Osteocyte (in vitro differentiated cells): ENCODE measurements at regions not wholly inside any gene's neighbourhood (a gene's known extent, or its start where the extent isn't known, plus 50 kb on each side); places are given as distances from the start of the nearest gene placed in this dataset.
"Not testable (repeated sequence)": the region's sequence is repeated elsewhere in the genome, so short reads cannot be mapped to it uniquely, and the experiment has no call there.

Source experiments
- DNase-seq: peaks from one replicate; pipeline ENCODE4 v3.0.0; 2021; ENCODE audit warnings: mixed read lengths; ENCODE audit not compliant: unreplicated experiment; ENCODE audit errors: extremely low spot score
- H3K27ac Mint-ChIP-seq: one replicate; pipeline ENCODE4 v1.8.0; 2021; ENCODE audit warnings: mild to moderate bottlenecking, mixed read lengths; ENCODE audit not compliant: unreplicated experiment
- H3K27me3 Mint-ChIP-seq: one replicate; pipeline ENCODE4 v1.8.0; 2021; ENCODE audit warnings: mixed read lengths; ENCODE audit not compliant: unreplicated experiment
- H3K36me3 Mint-ChIP-seq: one replicate; pipeline ENCODE4 v1.8.0; 2021; ENCODE audit warnings: mixed read lengths; ENCODE audit not compliant: unreplicated experiment
- H3K4me1 Mint-ChIP-seq: one replicate; pipeline ENCODE4 v1.8.0; 2021; ENCODE audit warnings: mixed read lengths; ENCODE audit not compliant: unreplicated experiment
- H3K4me3 Mint-ChIP-seq: one replicate; pipeline ENCODE4 v1.8.0; 2021; ENCODE audit warnings: mild to moderate bottlenecking, moderate library complexity, mixed read lengths; ENCODE audit not compliant: unreplicated experiment
- H3K9me3 Mint-ChIP-seq: one replicate; pipeline ENCODE4 v1.8.0; 2021; ENCODE audit warnings: mixed read lengths; ENCODE audit not compliant: unreplicated experiment
- CTCF ChIP-seq: fragments of 200-600 bp; sonication (generic); IDR thresholded peaks from 2 replicates; pipeline ENCODE4 v1.5.0; 2021; ENCODE audit warnings: antibody characterized with exemption, mild to moderate bottlenecking, moderate library complexity

- no peak for DNase-seq
- H3K36me3 Mint-ChIP-seq = no peaks in the 10 kb centered on the region
- H3K4me3 Mint-ChIP-seq = no peak overlapping the region
- no peak for TF ChIP-seq CTCF
- no peaks in the 10 kb centered on the region for H3K9me3 Mint-ChIP-seq
- H3K4me1 Mint-ChIP-seq = no peaks in the 10 kb centered on the region
- H3K27me3 Mint-ChIP-seq = peaks cover 18% of the 10 kb centered on the region
- no peak overlapping the region for H3K27ac Mint-ChIP-seq
Measured at GRCh38 chr1:102470767-102471166, 474.0 kb upstream of the OLFM3 start.

DNA sequence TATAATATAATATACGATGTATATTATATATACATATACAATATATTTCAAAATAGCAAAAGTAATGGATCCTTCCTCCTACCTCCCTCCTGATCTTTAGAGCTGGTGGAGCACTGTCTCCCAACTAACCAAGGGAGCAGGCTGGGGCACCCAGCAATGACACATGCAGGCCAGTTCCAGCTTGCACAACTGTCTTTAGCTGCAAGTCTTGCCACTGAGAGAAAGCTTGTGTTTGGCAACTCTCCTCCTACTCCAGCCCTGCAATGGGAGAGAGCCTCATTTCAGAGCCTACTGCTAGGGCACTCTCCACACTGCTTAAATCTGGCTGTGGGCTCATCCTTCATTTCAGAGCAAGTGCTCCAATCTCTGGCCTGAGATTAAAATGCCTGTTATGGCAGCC is 469.8 kb upstream of the OLFM3 start:
- Mint-ChIP-seq H3K4me1 (no peaks in the 10 kb centered on the region), H3K4me3 (no peak overlapping the region), H3K36me3 (no peaks in the 10 kb centered on the region), H3K27me3 (peaks cover 8% of the 10 kb centered on the region), H3K9me3 (no peaks in the 10 kb centered on the region), H3K27ac (no peak overlapping the region)
- no peak for DNase-seq
- TF ChIP-seq CTCF = no peak

DNA sequence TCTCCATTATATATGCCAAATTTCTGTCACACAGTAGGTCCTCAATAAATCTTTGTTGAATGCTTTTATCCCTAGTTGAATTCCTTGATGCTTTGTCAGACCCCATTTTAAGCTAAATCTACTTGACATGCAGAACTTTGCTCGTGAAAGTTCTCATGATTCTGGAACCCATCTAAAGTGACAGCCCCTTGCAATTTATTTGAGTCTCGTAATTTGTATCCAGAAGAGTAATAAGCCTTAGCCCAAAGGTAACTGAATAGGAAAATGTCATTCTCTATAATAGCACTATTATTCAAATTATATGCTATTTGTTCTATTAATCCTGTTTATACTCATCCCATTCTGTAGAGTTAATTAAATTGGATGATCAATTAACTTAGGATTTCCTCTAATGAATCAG is 466.6 kb upstream of the OLFM3 start:
- H3K27me3 Mint-ChIP-seq = peaks cover 8% of the 10 kb centered on the region
- no peak for TF ChIP-seq CTCF
- no peaks in the 10 kb centered on the region for H3K9me3 Mint-ChIP-seq
- no peak overlapping the region for H3K27ac Mint-ChIP-seq
- no peak overlapping the region for H3K4me3 Mint-ChIP-seq
- no peak for DNase-seq
- no peaks in the 10 kb centered on the region for H3K36me3 Mint-ChIP-seq
- no peaks in the 10 kb centered on the region for H3K4me1 Mint-ChIP-seq

GRCh38 chr1:102442317-102442716 is 445.6 kb upstream of the OLFM3 start:
- not testable (repeated sequence) for DNase-seq

DNA sequence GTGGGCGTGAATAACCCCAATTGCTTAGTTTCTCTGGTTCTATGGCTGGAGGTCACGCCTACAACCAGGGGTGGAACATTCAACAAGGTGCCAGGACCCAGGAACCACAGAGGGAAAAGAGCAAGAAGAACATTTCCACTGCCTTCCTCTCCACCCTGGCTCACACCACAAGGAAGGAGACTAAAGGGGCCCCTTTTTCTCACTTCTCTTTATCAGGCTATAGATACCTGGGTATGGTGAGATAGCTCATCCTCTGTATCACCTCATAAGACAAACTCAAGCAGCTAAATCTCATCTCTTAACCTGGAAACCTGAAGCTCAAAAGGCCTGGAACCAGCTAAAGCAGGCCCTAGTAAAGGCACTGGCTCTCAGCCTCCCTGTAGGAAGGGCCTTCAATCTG is 438.8 kb upstream of the OLFM3 start:
- no peaks in the 10 kb centered on the region for H3K4me1 Mint-ChIP-seq
- H3K36me3 Mint-ChIP-seq = no peaks in the 10 kb centered on the region
- TF ChIP-seq CTCF = no peak
- DNase-seq = no peak
- peaks cover 8% of the 10 kb centered on the region for H3K27me3 Mint-ChIP-seq
- no peak overlapping the region for H3K4me3 Mint-ChIP-seq
- H3K27ac Mint-ChIP-seq = no peak overlapping the region
- H3K9me3 Mint-ChIP-seq = peaks cover under 1% of the 10 kb centered on the region

More at GRCh38 chr1:102442317-102442716, 445.6 kb upstream of the OLFM3 start:
- H3K4me3 Mint-ChIP-seq, H3K27me3 Mint-ChIP-seq, H3K27ac Mint-ChIP-seq, H3K36me3 Mint-ChIP-seq, H3K4me1 Mint-ChIP-seq: not testable (repeated sequence)
- H3K9me3 Mint-ChIP-seq = peaks cover 18% of the 10 kb centered on the region

DNA sequence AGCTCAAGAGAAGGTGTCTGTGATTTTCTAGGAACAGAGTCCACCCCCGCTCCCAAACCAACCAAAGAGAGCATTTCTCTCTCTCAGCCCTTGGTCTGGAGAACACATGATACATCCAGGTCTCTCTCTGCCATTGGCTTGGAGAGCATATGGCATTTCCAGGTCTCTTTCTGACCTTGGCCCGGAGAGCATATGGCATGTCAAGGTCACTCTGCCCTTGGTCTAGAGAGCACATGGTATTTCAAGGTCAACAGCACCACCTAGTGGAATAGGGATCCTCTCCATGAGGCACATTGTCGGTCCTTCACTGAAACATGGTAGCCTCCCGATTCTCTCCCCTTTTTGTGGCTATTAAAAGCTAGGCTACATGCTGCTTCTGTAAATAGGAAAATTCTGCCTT is 437.7 kb upstream of the OLFM3 start:
- no peak for DNase-seq
- Mint-ChIP-seq H3K4me1 (no peaks in the 10 kb centered on the region), H3K27ac (no peak overlapping the region), H3K36me3 (no peaks in the 10 kb centered on the region), H3K4me3 (no peak overlapping the region), H3K27me3 (peaks cover 7% of the 10 kb centered on the region), H3K9me3 (no peaks in the 10 kb centered on the region)
- peak; percentile 47 for TF ChIP-seq CTCF
